Endothelial cell of umbilical vein (primary cell): ENCODE measurements at regions not wholly inside any gene's neighbourhood (a gene's known extent, or its start where the extent isn't known, plus 50 kb on each side); places are given as distances from the start of the nearest gene placed in this dataset.

ENCODE experiments used
- BruUV-seq: library from RNA; stranded (reverse); fragments of 400-500 nt; replicated peaks from 2 replicates; lab custom pipeline; 2021; lab: Mats Ljungman, UMichigan
- CTCF ChIA-PET: fragments of 300-600, 350-600 bp; sonication (Branson Sonifier 250); formaldehyde crosslinking; loops from one replicate; lab custom pipeline; 2021; ENCODE audit warnings: antibody characterized with exemption, inconsistent platforms; lab: Charles Lee
- POLR2A ChIA-PET: fragments of 300-600, 350-600 bp; sonication (Branson Sonifier 250); formaldehyde crosslinking; loops from one replicate; lab custom pipeline; 2021; ENCODE audit warnings: antibody characterized with exemption, inconsistent platforms; lab: Charles Lee
- DNase-seq: peaks from one replicate; pipeline ENCODE4 v3.0.0-alpha.2; 2011; ENCODE audit warnings: low read depth, low spot score
- FAIRE-seq: peaks from 2 replicates; lab custom pipeline; 2011; peaks lifted over from hg19 to GRCh38; lab: Jason Lieb, UNC
- H2AFZ ChIP-seq: 2 replicates; pipeline ENCODE4 v1.6.0; 2012; ENCODE audit warnings: low read depth, low read length, control low read depth, inconsistent platforms
- H3K27ac ChIP-seq: 2 replicates; pipeline ENCODE4 v1.5.1; 2011; ENCODE audit warnings: low read depth, mild to moderate bottlenecking, control low read depth, low read length, moderate library complexity; ENCODE audit not compliant: insufficient read depth
- H3K27me3 ChIP-seq, 2 experiments: 2 replicates each; pipeline versions ENCODE4 v1.6.0 to v1.6.1; 2011; ENCODE audit warnings: low read length in 2 of 2, mixed read lengths in 1 of 2; ENCODE audit not compliant: control insufficient read depth in 2 of 2, insufficient read depth in 2 of 2
- H3K36me3 ChIP-seq, 2 experiments: 2 replicates in 1 of 2; 3 replicates in 1 of 2; pipeline ENCODE4 v1.5.1; 2011; ENCODE audit warnings: low read length in 2 of 2, mild to moderate bottlenecking in 1 of 2, moderate library complexity in 1 of 2; ENCODE audit not compliant: control insufficient read depth in 2 of 2, insufficient read depth in 2 of 2; ENCODE audit errors: extremely low read depth in 1 of 2
- H3K4me1 ChIP-seq: 3 replicates; pipeline ENCODE4 v1.5.1; 2011; ENCODE audit warnings: mild to moderate bottlenecking, low read length; ENCODE audit not compliant: control insufficient read depth, insufficient read depth; ENCODE audit errors: extremely low read depth
- H3K4me2 ChIP-seq: 2 replicates; pipeline ENCODE4 v1.6.1; 2011; ENCODE audit warnings: low read length, control low read depth, mixed read lengths; ENCODE audit not compliant: insufficient read depth
- H3K4me3 ChIP-seq, 3 experiments: fragments of 200-600 bp in 1 of 3; sonication (generic), shearing (Covaris generic) in 1 of 3; replicated peaks in 1 of 3; 2 replicates each; pipeline ENCODE4 v1.5.1; 2011 to 2016; ENCODE audit warnings: control low read depth in 3 of 3, low read length in 3 of 3, mild to moderate bottlenecking in 2 of 3, inconsistent platforms in 1 of 3, low read depth in 1 of 3, moderate library complexity in 1 of 3; ENCODE audit not compliant: insufficient read depth in 1 of 3
- H3K79me2 ChIP-seq: 2 replicates; pipeline ENCODE4 v1.6.0; 2012; ENCODE audit warnings: low read length, inconsistent platforms; ENCODE audit not compliant: control insufficient read depth, insufficient read depth
- H3K9ac ChIP-seq: replicated peaks from 2 replicates; pipeline ENCODE3; 2011; ENCODE audit warnings: low read length, control low read depth; ENCODE audit not compliant: insufficient read depth; ENCODE audit errors: extremely low read depth
- H3K9me1 ChIP-seq: replicated peaks from 3 replicates; pipeline ENCODE4 v1.6.0; 2011; ENCODE audit warnings: mild to moderate bottlenecking, low read length; ENCODE audit not compliant: control insufficient read depth, insufficient read depth; ENCODE audit errors: extremely low read depth
- H3K9me3 ChIP-seq: replicated peaks from 2 replicates; pipeline ENCODE4 v1.5.1; 2012; ENCODE audit warnings: low read length, inconsistent platforms; ENCODE audit not compliant: control insufficient read depth, insufficient read depth
- H4K20me1 ChIP-seq: replicated peaks from 2 replicates; pipeline ENCODE3; 2011; ENCODE audit warnings: mild to moderate bottlenecking, low read length; ENCODE audit not compliant: control insufficient read depth, insufficient read depth; ENCODE audit errors: extremely low read depth
- CTCF ChIP-seq, 2 donors: IDR thresholded peaks; 1 replicate in 1 of 2; 2 replicates in 1 of 2; pipeline ENCODE4 v1.5.1; 2011; ENCODE audit warnings: low read length in 2 of 2, mild to moderate bottlenecking in 2 of 2, moderate library complexity in 2 of 2, control low read depth in 1 of 2, inconsistent platforms in 1 of 2, low read depth in 1 of 2; ENCODE audit not compliant: insufficient read depth in 1 of 2; ENCODE audit errors: extremely low read depth in 1 of 2
- EZH2 ChIP-seq: IDR thresholded peaks from 2 replicates; pipeline ENCODE4 v1.6.1; 2012; ENCODE audit warnings: borderline replicate concordance, low read depth, mild to moderate bottlenecking, moderate library complexity, low read length, inconsistent platforms; ENCODE audit not compliant: severe bottlenecking
- FOS ChIP-seq: IDR thresholded peaks from 2 replicates; pipeline ENCODE4 v1.6.1; 2011; ENCODE audit warnings: mild to moderate bottlenecking, low read length, moderate library complexity, borderline replicate concordance; ENCODE audit not compliant: insufficient read depth
- GATA2 ChIP-seq: IDR thresholded peaks from 2 replicates; pipeline ENCODE4 v1.7.0; 2011; ENCODE audit warnings: low read depth, mild to moderate bottlenecking, moderate library complexity, mixed read lengths, low read length; ENCODE audit not compliant: insufficient read length, insufficient read depth
- JUN ChIP-seq: IDR thresholded peaks from 2 replicates; pipeline ENCODE4 v1.6.1; 2011; ENCODE audit warnings: borderline replicate concordance, low read depth; ENCODE audit not compliant: insufficient read length, insufficient read depth
- MAX ChIP-seq: IDR thresholded peaks from 2 replicates; pipeline ENCODE4 v1.6.1; 2011; ENCODE audit not compliant: insufficient read depth, insufficient read length
- MYC ChIP-seq: IDR thresholded peaks from one replicate; pipeline ENCODE4 v1.6.1; 2011; ENCODE audit warnings: mild to moderate bottlenecking, low read depth, low read length
- POLR2A ChIP-seq: IDR thresholded peaks from 2 replicates; pipeline ENCODE4 v1.6.1; 2012; ENCODE audit warnings: low read depth, mild to moderate bottlenecking, control low read depth, low read length
- POLR2AphosphoS5 ChIP-seq: IDR thresholded peaks from 2 replicates; pipeline ENCODE4 v1.6.1; 2012; ENCODE audit warnings: low read depth, mild to moderate bottlenecking, control low read depth, low read length, moderate library complexity; ENCODE audit not compliant: insufficient read depth
- dilution Hi-C: fragments of 300-500 bp; cut with MboI; formaldehyde crosslinking; loops from one replicate; pipeline ENCODE4 v1.15.0; 2019; ENCODE audit warnings: low sequenced_read_pairs; ENCODE audit not compliant: extremely low pct_ligation_motif_present
- intact Hi-C: fragments of 100-400 bp; cut with micrococcal nuclease; formaldehyde crosslinking; loops from one replicate; pipeline ENCODE4 v1.10.0; 2022

GRCh38 chr4:130197946-130198345 lies 1102.0 kb downstream of the C4orf33 start:
- DNase-seq (no peak), FAIRE-seq (no peak)
- Histone ChIP-seq H3K79me2 (no peaks in the 10 kb centered on the region), H2AFZ (no peak overlapping the region), H3K4me2 (no peak overlapping the region), H3K27me3 (no peaks in the 10 kb centered on the region), H4K20me1 (no peaks in the 10 kb centered on the region), H3K9me1 (no peaks in the 10 kb centered on the region), H3K27ac (no peak overlapping the region), H3K4me1 (no peaks in the 10 kb centered on the region), H3K36me3 (no peaks in the 10 kb centered on the region), H3K9me3 (no peaks in the 10 kb centered on the region), H3K4me3 (no peak overlapping the region), H3K9ac (no peak overlapping the region)
- dilution Hi-C loops, result no loop called here
- no peak for TF ChIP-seq POLR2AphosphoS5
- no peak for TF ChIP-seq GATA2
- no peak for TF ChIP-seq POLR2A
- no peak for TF ChIP-seq MAX
- no peak for TF ChIP-seq CTCF (IDR thresholded peaks at IDR 0.05; ENCODE audit: extremely low read depth in 1 of 2, insufficient read depth in 1 of 2, low read depth in 1 of 2, low read length in 2 of 2)
- TF ChIP-seq JUN, result no peak
- TF ChIP-seq EZH2, result no peak
- no peak for TF ChIP-seq FOS
- no peak for TF ChIP-seq MYC
- CTCF ChIA-PET, result no interaction called here
- BruUV-seq, result no TSS peak
- intact Hi-C loops, result no loop called here
- POLR2A ChIA-PET, result no interaction called here
